ENCODE measurements at regions not wholly inside any gene's neighbourhood (a gene's known extent, or its start where the extent isn't known, plus 50 kb on each side); places are given as distances from the start of the nearest gene placed in this dataset.
"Not testable (repeated sequence)": the region's sequence is repeated elsewhere in the genome, so short reads cannot be mapped to it uniquely, and the experiment has no call there.

GRCh38 chrX:41009850-41010846 lies 75.1 kb upstream of the USP9X start:
- no peak for DNase-seq

- DNase-seq = no peak
Observed at GRCh38 chrX:41014776-41015360, 70.4 kb upstream of the USP9X start.

GRCh38 chrX:41017785-41018184 lies 67.5 kb upstream of the USP9X start:
- DNase-seq = not testable (repeated sequence)

GRCh38 chrX:41018391-41019040 lies 66.7 kb upstream of the USP9X start:
- DNase-seq = not testable (repeated sequence)

- no peak for DNase-seq
Observed at GRCh38 chrX:41019041-41019392, 66.2 kb upstream of the USP9X start.

GRCh38 chrX:41022566-41022965 lies 62.7 kb upstream of the USP9X start:
- no peak for DNase-seq

GRCh38 chrX:41023098-41023497 lies 62.1 kb upstream of the USP9X start:
- no peak for DNase-seq

- not testable (repeated sequence) for DNase-seq
Observed at GRCh38 chrX:41024335-41024734, 60.9 kb upstream of the USP9X start.

- no peak for DNase-seq
Observed at GRCh38 chrX:41024755-41025154, 60.5 kb upstream of the USP9X start.

- no peak for DNase-seq
Observed at GRCh38 chrX:41025926-41026701, 59.1 kb upstream of the USP9X start.

- DNase-seq = no peak
Observed at GRCh38 chrX:41026702-41027078, 58.6 kb upstream of the USP9X start.

GRCh38 chrX:41029332-41029731 lies 55.9 kb upstream of the USP9X start:
- no peak for DNase-seq

GRCh38 chrX:41031256-41031967 lies 53.8 kb upstream of the USP9X start:
- no peak for DNase-seq

- DNase-seq = peak in 1 of 2 experiments; percentile 1
Observed at GRCh38 chrX:41033299-41033698, 51.9 kb upstream of the USP9X start.

- not testable (repeated sequence) for DNase-seq
Observed at GRCh38 chrX:41034902-41035301, 50.3 kb upstream of the USP9X start.

All from NCI-H524 (cell line).